ENCODE measurements at regions not wholly inside any gene's neighbourhood (a gene's known extent, or its start where the extent isn't known, plus 50 kb on each side); places are given as distances from the start of the nearest gene placed in this dataset.

DNA sequence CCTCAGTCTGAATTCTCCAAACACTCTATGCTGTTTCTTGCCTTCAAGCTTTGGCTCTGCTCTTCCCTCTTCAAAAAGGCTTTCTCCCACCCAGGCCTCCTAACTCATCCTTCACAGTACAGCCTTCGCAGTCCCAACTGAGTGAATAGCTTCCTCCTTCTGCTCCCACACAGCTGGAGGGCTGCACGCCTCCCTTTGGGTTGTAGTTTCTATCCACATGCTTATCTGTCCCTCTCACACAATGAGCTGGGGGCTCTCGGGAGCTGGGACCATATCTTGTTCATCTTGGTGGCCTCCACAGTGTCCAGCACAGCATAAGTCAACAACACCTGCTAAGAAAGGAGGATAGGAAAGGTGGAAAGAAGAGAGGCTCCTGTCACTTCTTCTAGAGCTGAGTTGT lies 69.5 kb upstream of the XPA start:
- ATAC-seq = no peak
- H3K9me3 ChIP-seq = no peaks in the 10 kb centered on the region
- TF ChIP-seq CTCF (IDR thresholded peaks at IDR 0.05) = no peak
- TF ChIP-seq EP300 (IDR thresholded peaks at IDR 0.05) = no peak
- no peak for TF ChIP-seq POLR2AphosphoS5 (IDR thresholded peaks at IDR 0.05)
- no peak for TF ChIP-seq POLR2A (IDR thresholded peaks at IDR 0.05)
- no peaks in the 10 kb centered on the region for H3K4me1 ChIP-seq
- no peaks in the 10 kb centered on the region for H3K36me3 ChIP-seq
- no peak overlapping the region for H3K27ac ChIP-seq
- H3K27me3 ChIP-seq = peaks cover 57% of the 10 kb centered on the region
- WGBS, 2 donors (ENCODE audit: low coverage in 1 of 2) = 59% methylated on average over 3 of the region's 3 CpGs; no CpG with 5 or more reads in 1 of the 2 donors
- no peak overlapping the region for H3K4me3 ChIP-seq

- Histone ChIP-seq H3K4me3 (no peak overlapping the region), H3K9me3 (no peaks in the 10 kb centered on the region), H3K36me3 (no peaks in the 10 kb centered on the region), H3K27ac (no peak overlapping the region), H3K4me1 (no peaks in the 10 kb centered on the region), H3K27me3 (peaks cover 57% of the 10 kb centered on the region)
- no peak for ATAC-seq
- no peak for TF ChIP-seq EP300 (IDR thresholded peaks at IDR 0.05)
- TF ChIP-seq POLR2A (IDR thresholded peaks at IDR 0.05) = no peak
- 77 to 88% methylated on average over 2 of the region's 2 CpGs for WGBS, 2 donors (ENCODE audit: low coverage in 1 of 2)
These were observed 70.8 kb upstream of the XPA start for GRCh38 chr9:97767891-97768290.

- Histone ChIP-seq H3K4me3 (no peak overlapping the region), H3K9me3 (no peaks in the 10 kb centered on the region), H3K4me1 (no peaks in the 10 kb centered on the region), H3K27me3 (peaks cover 56% of the 10 kb centered on the region), H3K36me3 (no peaks in the 10 kb centered on the region), H3K27ac (no peak overlapping the region)
- TF ChIP-seq EP300 (IDR thresholded peaks at IDR 0.05) (no peak), POLR2AphosphoS5 (IDR thresholded peaks at IDR 0.05) (no peak), POLR2A (IDR thresholded peaks at IDR 0.05) (no peak), CTCF (IDR thresholded peaks at IDR 0.05) (no peak)
- ATAC-seq = no peak
- 56 to 68% methylated on average over 7 of the region's 7 CpGs for WGBS, 2 donors (ENCODE audit: low coverage in 1 of 2)
These were observed 71.6 kb upstream of the XPA start for GRCh38 chr9:97768746-97769145.

- no peak for TF ChIP-seq POLR2A (IDR thresholded peaks at IDR 0.05)
- no peak for TF ChIP-seq CTCF (IDR thresholded peaks at IDR 0.05)
- no peak for TF ChIP-seq POLR2AphosphoS5 (IDR thresholded peaks at IDR 0.05)
- TF ChIP-seq EP300 (IDR thresholded peaks at IDR 0.05) = no peak
- no peak overlapping the region for H3K27ac ChIP-seq
- H3K4me3 ChIP-seq = no peak overlapping the region
- H3K4me1 ChIP-seq = no peaks in the 10 kb centered on the region
- peaks cover 52% of the 10 kb centered on the region for H3K27me3 ChIP-seq
- no peaks in the 10 kb centered on the region for H3K9me3 ChIP-seq
- 56 to 63% methylated on average over 5 of the region's 5 CpGs for WGBS, 2 donors (ENCODE audit: low coverage in 1 of 2)
- no peak for ATAC-seq
- H3K36me3 ChIP-seq = no peaks in the 10 kb centered on the region
These were observed 72.1 kb upstream of the XPA start for GRCh38 chr9:97769208-97769607.

GRCh38 chr9:97770808-97771372 lies 73.8 kb upstream of the XPA start:
- no peak for ATAC-seq
- no peak for TF ChIP-seq EP300 (IDR thresholded peaks at IDR 0.05)
- H3K9me3 ChIP-seq = no peaks in the 10 kb centered on the region
- H3K36me3 ChIP-seq = no peaks in the 10 kb centered on the region
- no peak overlapping the region for H3K4me3 ChIP-seq
- no peaks in the 10 kb centered on the region for H3K4me1 ChIP-seq
- 33% methylated on average over 1 of the region's 1 CpG; no CpG with 5 or more reads in 1 of the 2 donors for WGBS, 2 donors (ENCODE audit: low coverage in 1 of 2)
- H3K27ac ChIP-seq = no peak overlapping the region
- peaks cover 47% of the 10 kb centered on the region for H3K27me3 ChIP-seq

DNA sequence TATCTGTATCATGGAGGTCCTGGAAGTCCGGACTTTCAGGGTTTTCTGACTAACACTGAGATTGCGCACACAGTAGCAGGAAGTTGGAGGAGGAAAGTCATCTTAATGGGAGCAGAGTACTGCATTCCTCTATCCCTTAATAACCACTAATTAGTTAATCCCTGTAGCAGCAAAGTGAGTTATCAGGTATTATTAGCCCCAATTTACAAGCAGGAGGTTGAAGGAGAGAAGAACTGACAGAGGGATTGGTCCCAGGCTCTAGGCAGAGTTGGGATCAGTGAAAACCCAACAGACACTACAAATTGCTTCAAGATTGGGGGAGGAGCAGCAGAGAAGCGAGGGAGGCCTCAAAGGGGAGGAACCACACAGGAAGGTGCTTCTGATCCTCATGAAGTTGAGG lies 74.5 kb upstream of the XPA start:
- TF ChIP-seq POLR2A (IDR thresholded peaks at IDR 0.05) (no peak), CTCF (IDR thresholded peaks at IDR 0.05) (no peak), EP300 (IDR thresholded peaks at IDR 0.05) (no peak), POLR2AphosphoS5 (IDR thresholded peaks at IDR 0.05) (no peak)
- 83 to 85% methylated on average over 1 to 3 of the region's 3 CpGs for WGBS, 2 donors (ENCODE audit: low coverage in 1 of 2)
- H3K4me1 ChIP-seq = no peaks in the 10 kb centered on the region

More for the DNA sequence above, 74.5 kb upstream of the XPA start:
- no peak for ATAC-seq
- Histone ChIP-seq H3K27me3 (peaks cover 41% of the 10 kb centered on the region), H3K9me3 (no peaks in the 10 kb centered on the region), H3K4me3 (no peak overlapping the region), H3K27ac (no peak overlapping the region), H3K36me3 (no peaks in the 10 kb centered on the region)

Measured in gastroesophageal sphincter (tissue), 4 donors.